Stimulated activated CD8-positive, alpha-beta memory T cell treated with anti-CD3 and anti-CD28 coated beads, Interleukin-12 subunit alpha, Interleukin-12 subunit beta, amount 100 ng/mL, for 4 hours (primary cell): ENCODE measurements at regions not wholly inside any gene's neighbourhood (a gene's known extent, or its start where the extent isn't known, plus 50 kb on each side); places are given as distances from the start of the nearest gene placed in this dataset.
"Not testable (repeated sequence)": the region's sequence is repeated elsewhere in the genome, so short reads cannot be mapped to it uniquely, and the experiment has no call there.

Experiments
- DNase-seq: peaks from one replicate; pipeline ENCODE4 v3.0.0-alpha.2; 2020; ENCODE audit warnings: low read depth

DNA sequence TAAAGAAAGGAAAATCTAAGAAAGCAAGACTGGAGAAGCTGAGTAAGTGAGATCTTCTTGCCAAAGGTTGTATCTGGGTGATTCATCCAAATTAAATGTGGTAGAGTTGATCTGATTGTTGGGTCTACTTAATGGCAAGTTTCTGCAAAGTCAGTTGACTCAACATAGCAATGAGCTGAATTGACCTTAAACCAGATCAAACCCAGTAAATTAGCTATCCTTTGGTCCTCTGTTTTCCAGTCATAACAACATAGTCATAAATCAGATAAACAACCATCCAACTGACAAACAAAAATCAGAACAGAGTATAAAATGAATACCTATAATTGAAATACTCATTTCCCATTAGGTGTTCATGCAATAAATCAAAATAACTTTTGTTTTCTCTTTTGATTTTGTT is 142.6 kb upstream of the CFAP20DC start:
- no peak for DNase-seq

DNA sequence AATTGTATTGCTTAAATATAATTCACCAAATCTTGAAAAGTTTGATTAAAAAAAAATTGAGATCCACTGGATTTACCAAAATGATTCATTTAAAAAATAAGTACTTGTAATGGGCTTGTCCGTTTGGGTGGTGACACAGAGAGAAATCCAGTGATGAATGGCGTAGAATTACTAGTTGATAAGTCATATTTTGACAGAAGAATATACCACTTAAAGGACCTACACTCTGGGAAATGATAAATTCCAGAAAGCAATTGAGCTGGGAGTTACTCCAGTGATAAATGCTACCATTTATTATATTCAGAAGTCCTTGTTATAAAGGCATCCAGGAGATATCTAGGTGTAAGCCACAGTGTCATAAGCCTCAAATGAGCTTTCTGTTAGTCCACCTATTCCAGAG is 141.8 kb upstream of the CFAP20DC start:
- DNase-seq: no peak

GRCh38 chr3:59189939-59190338 is 140.1 kb upstream of the CFAP20DC start:
- no peak for DNase-seq

- no peak for DNase-seq
Observed at GRCh38 chr3:59189526-59189925, 139.7 kb upstream of the CFAP20DC start.

DNA sequence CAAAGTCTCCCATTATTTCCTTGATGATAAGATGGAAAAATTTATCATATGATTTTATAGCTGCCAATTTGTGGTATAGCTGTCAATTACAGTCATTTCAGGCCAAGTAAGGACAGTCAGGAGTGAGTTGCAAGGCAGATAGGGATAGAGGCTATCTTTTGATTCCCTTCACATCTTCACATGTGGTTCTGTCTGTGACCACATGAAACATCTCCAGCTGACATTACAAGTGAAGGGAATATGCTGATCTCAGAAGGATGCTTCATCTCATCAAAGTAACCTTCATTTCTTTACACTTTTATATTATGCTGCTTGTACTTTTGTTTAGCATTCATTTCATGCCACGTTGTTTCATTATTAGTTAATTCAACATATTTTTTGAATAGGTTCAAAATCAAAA is 136.9 kb upstream of the CFAP20DC start:
- DNase-seq: no peak

GRCh38 chr3:59185591-59186369 is 136.0 kb upstream of the CFAP20DC start:
- no peak for DNase-seq

DNA sequence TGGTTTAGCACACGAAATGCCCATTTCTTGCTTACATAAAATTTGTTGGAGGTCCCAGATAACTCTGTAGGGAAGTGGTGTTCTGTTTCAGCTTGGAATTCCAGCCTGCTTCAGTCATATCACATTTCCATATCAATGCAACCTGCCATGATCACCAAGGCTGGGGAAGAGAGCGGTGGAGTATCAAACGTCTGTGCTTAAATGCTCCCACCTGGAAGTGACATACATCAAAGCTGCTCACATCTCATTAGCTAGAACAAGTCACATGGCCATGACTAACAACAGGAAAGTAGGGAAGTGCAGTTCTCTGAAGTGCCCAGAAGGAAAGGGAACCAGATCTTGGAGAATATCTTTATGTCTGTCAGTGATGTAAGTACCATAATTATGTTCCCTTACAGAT is 130.2 kb upstream of the CFAP20DC start:
- DNase-seq: no peak

DNA sequence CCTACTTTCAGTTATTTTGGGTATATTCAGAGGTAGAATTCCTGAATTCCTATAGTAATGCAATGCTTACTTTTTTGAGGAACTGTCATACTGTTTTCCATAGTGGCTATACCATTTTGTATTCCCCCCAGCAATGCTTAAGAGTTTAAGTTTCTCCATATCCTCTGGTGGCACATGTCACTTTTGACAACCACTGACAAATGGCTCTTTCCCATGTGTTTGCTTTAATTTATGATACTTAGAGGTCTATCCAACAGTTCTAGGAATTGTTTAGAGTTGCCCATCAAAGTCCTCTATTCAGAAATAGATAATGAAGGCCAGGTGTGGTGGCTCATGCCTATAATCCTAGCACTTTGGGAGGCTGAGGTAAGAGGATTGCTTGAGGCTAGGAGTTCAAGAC is 128.9 kb upstream of the CFAP20DC start:
- DNase-seq: no peak

DNA sequence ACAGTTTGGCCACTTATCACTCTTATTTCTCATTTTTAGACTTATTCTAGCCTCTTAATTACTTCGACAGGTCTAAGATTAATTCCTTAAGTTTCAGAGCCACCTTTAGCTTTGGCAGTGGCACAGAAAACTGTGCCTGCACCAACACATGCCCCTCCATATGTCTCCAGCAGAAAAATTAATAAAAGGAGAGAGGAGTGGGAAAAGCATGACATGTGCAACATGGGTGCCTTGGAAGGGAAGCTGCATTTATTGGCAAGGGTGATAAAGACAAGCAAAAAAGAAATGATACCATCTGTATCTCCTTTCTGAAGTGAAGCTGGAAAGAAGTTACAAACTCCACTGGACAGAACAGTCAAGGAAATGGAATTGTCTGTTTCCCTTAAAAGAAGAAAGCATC is 121.7 kb upstream of the CFAP20DC start:
- DNase-seq: no peak

DNA sequence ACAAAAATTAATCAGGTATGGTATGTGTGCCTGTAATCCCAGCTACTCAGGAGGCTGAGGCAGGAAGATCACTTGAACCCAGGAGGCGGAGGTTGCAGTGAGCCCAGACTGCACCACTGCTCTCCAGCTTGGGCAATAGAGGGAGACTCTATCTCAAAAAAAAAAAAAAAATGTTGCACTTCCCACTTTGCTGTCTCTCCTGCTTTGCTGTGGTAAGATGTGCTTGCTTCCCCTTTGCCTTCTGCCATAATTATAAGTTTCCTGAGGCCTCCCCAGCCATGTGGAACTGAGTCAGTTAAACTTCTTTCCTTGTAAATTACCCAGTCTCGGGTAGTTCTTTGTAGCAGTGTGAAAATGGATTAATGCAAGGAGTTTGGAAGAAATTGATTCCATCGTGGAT is 120.3 kb upstream of the CFAP20DC start:
- DNase-seq: not testable (repeated sequence)

- no peak for DNase-seq
Observed at GRCh38 chr3:59167756-59168155, 117.9 kb upstream of the CFAP20DC start.

DNA sequence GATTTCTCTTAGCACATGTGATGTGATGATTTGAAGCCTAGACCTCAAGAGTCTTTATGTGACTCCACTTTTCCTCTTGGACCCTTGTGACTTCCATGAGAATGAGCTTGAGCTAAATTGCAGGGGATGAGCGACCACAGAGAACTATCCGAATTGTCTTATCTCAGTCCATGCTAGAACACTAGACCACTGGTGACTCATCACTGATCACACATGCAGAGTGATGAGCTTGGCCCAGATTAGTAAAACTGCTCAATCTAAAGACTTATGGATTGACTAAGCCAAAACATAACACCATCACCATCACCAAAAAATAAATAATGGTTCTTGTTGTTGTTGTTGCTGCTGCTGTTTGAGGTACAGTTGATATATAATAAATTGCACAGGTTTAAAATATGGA is 114.1 kb upstream of the CFAP20DC start:
- no peak for DNase-seq

DNA sequence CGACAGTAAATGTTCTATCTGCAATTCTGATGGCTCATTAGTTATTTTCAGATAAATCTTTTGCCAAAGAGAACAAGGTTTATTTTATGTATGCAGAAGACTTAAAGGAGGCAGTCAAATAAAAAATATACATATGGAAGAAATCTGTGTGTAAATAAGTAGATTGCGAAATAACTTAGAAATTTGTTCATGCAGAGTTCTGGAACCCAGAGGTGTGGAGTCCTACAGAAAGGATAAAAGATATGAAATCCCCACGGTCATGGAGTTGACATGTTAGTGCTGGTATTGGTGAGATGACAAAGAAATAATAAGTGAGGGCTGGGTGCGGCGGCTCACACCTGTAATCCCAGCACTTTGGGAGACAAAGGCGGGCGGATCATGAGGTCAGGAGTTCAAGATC is 111.2 kb upstream of the CFAP20DC start:
- no peak for DNase-seq

DNA sequence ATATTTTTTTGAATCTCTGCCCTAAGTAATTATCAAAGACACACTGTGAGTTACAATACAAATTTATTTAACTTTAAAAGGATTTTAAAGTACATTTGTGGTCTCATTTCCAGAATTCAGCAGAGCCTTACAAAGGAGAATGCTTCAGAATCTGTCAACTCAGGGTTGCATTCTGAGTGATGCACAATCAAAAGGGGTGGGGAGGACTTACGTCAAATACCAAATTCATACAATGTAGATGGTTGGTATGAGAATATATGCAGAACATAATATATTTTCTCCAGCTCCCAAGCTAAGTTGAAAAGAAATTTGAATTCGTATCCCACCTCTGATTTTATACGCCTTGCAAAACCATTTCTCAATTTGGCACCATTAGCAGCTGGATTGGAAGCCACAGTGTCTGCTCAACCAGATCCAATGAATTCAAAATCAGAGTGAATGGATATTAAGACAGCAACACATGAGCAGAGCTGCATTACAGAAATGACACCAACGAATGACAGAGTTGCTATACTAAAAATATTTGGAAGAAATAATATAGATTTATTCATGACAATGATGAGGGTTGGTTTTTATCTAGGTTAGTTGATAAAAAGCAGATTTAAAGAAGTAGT is 110.4 kb upstream of the CFAP20DC start:
- no peak for DNase-seq

DNA sequence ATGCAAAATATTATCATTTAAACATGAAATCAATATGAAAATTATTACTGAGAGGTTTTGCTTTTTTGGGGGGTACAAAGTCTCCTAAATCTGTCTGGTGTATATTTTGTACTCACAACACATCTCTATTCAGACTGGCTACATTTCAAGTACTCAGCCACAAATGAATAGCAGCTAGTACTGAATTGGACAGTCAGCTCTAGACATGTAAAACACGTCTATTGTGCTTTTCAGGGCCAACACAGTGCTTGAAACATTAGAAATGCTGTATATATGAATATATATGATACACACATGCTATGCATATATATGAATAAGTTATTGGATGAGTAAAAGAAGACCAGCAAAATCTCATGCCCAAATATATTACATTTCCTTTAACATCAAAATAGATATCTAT is 103.8 kb upstream of the CFAP20DC start:
- no peak for DNase-seq

- DNase-seq: no peak
Observed at GRCh38 chr3:59152943-59153342, 103.1 kb upstream of the CFAP20DC start.

DNA sequence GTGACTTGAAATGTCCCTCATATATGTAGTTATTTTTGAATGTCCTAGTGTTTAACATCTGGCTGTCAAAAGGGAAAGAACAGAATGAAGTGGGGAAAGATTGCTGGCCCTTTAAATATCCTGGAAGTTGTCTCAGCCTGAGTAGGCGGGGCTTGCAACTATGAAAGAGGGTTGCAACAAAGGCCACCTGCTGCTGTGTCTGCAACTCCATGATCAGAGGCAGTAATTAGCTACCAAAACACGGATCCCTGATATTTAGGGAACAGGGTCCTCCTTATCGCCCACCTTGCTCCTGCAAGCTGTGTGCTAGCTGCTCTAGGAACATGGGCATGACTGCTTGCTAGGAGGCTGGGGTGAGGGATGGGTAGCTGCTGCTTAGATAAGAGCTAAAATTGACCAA is 100.2 kb upstream of the CFAP20DC start:
- no peak for DNase-seq

DNA sequence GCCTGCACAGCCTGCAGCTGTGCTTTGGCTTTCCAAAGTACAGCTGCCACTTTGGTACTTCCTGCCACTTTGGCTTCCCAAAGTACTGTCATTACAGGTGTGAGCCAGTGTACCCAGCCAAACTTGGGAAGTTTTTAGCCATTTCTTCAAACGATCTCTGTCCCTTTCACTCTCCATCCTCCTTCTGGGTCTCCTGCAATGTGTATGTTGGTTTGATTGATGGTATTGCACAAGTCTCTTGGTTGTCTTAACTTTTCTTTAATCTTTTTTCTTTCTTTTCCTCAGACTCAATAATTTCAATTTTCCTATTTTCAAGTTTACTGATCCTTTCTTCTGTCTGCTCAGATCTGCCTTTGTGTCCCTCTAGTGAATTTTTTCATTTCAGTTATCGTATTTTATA is 99.3 kb upstream of the CFAP20DC start:
- no peak for DNase-seq

GRCh38 chr3:59143447-59143846 is 93.6 kb upstream of the CFAP20DC start:
- DNase-seq: no peak

GRCh38 chr3:59142556-59142955 is 92.7 kb upstream of the CFAP20DC start:
- DNase-seq: no peak

GRCh38 chr3:59138966-59139365 is 89.1 kb upstream of the CFAP20DC start:
- no peak for DNase-seq

DNA sequence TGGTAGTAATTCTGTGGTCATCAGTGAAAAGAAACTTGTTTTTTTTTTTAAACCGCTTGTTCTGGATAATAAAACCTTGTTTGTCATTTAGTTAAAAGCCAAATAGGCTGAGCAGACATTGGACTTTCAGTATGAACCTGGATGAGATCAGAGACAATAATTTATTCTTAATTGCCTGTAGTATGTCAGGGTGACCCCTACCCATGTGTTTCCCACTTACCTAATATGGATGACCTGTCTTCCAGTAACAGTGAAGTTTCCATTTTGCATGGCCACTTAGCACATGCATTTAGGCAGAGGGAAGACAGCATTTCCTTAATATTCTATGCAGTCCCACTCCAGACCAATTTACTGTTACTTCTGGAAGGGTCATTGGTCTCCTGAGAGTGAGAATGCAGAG is 87.6 kb upstream of the CFAP20DC start:
- DNase-seq: no peak

GRCh38 chr3:59136081-59136480 is 86.3 kb upstream of the CFAP20DC start:
- no peak for DNase-seq

DNA sequence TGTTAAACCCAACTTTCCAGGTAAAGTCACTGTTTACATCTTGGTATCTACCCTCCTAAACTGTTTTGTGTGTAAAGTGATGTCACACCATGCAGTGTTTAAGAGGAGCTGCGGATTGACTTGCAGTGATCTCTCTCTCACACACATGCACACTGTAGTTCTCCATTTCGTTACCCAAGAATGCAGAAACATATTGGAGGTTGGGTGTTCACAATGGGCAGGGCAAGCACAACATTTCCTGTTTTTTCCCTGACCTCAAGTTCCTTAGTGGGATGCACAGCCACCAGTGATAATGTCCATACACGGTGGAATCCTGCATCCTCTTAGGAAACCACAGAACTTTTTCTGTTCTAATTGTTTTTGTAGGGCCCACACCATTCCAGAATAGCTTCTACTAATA is 85.3 kb upstream of the CFAP20DC start:
- no peak for DNase-seq
